ENCODE measurements at regions not wholly inside any gene's neighbourhood (a gene's known extent, or its start where the extent isn't known, plus 50 kb on each side); places are given as distances from the start of the nearest gene placed in this dataset.

- no peak for TF ChIP-seq REST (IDR thresholded peaks at IDR 0.05; ENCODE audit: insufficient read depth in 1 of 2, low read depth in 2 of 2, low read length in 1 of 2)
- TF ChIP-seq SIN3A (IDR thresholded peaks at IDR 0.05; ENCODE audit: borderline replicate concordance, insufficient read depth, low read depth, low read length), result no peak
- TF ChIP-seq POLR2AphosphoS5 (IDR thresholded peaks at IDR 0.05; ENCODE audit: low read depth, low read length), result no peak
- TF ChIP-seq TCF7L2 (IDR thresholded peaks at IDR 0.05; ENCODE audit: low read depth, low read length), result no peak
- no peak for TF ChIP-seq CTCF (IDR thresholded peaks at IDR 0.05)
- ATAC-seq, result no peak
- in situ Hi-C loops (cut with HindIII; ENCODE audit: low pct_unique_long_range_greater_than_20kb, low sequenced_read_pairs) (no loop called here), intact Hi-C loops (cut with micrococcal nuclease; ENCODE audit: unreplicated experiment) (no loop called here)
- no peak for DNase-seq (ENCODE audit: low read depth, low spot score)
- H3K9me3 ChIP-seq (ENCODE audit: control insufficient read depth, insufficient read depth, low read depth, low read length), result no peaks in the 10 kb centered on the region; the same call in 1 of the 2 replicates
- H3K27ac ChIP-seq (ENCODE audit: low read length), result no peak overlapping the region
- H3K36me3 ChIP-seq (ENCODE audit: control insufficient read depth, insufficient read depth, low read length), result no peaks in the 10 kb centered on the region
- BruUV-seq (replicated peaks), result no TSS peak
- no peaks in the 10 kb centered on the region for H3K4me1 ChIP-seq (ENCODE audit: control insufficient read depth, insufficient read depth, low read length)
- CTCF ChIA-PET, result no interaction called here
- H3K27me3 ChIP-seq (ENCODE audit: control insufficient read depth, insufficient read depth, low read length), result no peaks in the 10 kb centered on the region; the same call in 1 of the 2 replicates
- POLR2A ChIA-PET, result no interaction called here
- H3K4me3 ChIP-seq (ENCODE audit: low read depth in 2 of 2, low read length in 2 of 2), result no peak overlapping the region
Measured at GRCh38 chr1:198400063-198400462, 140.4 kb downstream of the ATP6V1G3 start.

DNA sequence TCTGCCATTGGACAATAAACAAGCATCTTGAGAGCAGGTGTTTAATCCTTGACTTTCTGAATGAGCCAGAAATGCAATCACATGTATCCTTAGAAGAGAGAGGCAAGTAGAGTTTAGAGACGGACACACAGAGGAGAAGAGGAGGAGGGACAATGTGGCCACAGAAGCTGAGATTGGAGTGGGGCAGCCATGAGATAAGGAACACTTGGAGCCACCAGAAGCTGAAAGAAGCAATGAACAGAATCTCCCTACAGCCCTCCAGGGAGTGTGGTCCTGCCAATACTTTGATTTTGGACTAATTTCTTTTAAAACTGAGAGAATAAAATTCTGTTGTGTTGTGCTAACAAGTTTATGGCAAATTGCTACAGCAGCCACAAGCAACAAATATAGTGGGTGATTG lies 141.0 kb downstream of the ATP6V1G3 start:
- intact Hi-C loops (cut with micrococcal nuclease; ENCODE audit: unreplicated experiment) (no loop called here), in situ Hi-C loops (cut with HindIII; ENCODE audit: low pct_unique_long_range_greater_than_20kb, low sequenced_read_pairs) (no loop called here)
- no peak overlapping the region for H3K4me3 ChIP-seq (ENCODE audit: low read depth in 2 of 2, low read length in 2 of 2)
- no TSS peak for BruUV-seq (replicated peaks)
- H3K9me3 ChIP-seq (ENCODE audit: control insufficient read depth, insufficient read depth, low read depth, low read length), result no peaks in the 10 kb centered on the region; the same call in 1 of the 2 replicates
- no peaks in the 10 kb centered on the region for H3K36me3 ChIP-seq (ENCODE audit: control insufficient read depth, insufficient read depth, low read length)
- no peak for TF ChIP-seq REST (IDR thresholded peaks at IDR 0.05; ENCODE audit: insufficient read depth in 1 of 2, low read depth in 2 of 2, low read length in 1 of 2)
- no peak for TF ChIP-seq TCF7L2 (IDR thresholded peaks at IDR 0.05; ENCODE audit: low read depth, low read length)
- no peak for TF ChIP-seq CTCF (IDR thresholded peaks at IDR 0.05)
- no peak for TF ChIP-seq SIN3A (IDR thresholded peaks at IDR 0.05; ENCODE audit: borderline replicate concordance, insufficient read depth, low read depth, low read length)
- no peak for TF ChIP-seq POLR2AphosphoS5 (IDR thresholded peaks at IDR 0.05; ENCODE audit: low read depth, low read length)
- DNase-seq (ENCODE audit: low read depth, low spot score) (no peak), ATAC-seq (no peak)
- H3K27ac ChIP-seq (ENCODE audit: low read length), result no peak overlapping the region
- ChIA-PET POLR2A (no interaction called here), CTCF (no interaction called here)
- H3K4me1 ChIP-seq (ENCODE audit: control insufficient read depth, insufficient read depth, low read length), result no peaks in the 10 kb centered on the region
- no peaks in the 10 kb centered on the region; the same call in 1 of the 2 replicates for H3K27me3 ChIP-seq (ENCODE audit: control insufficient read depth, insufficient read depth, low read length)
